Testis (tissue), 2 donors: ENCODE measurements at regions not wholly inside any gene's neighbourhood (a gene's known extent, or its start where the extent isn't known, plus 50 kb on each side); places are given as distances from the start of the nearest gene placed in this dataset.

Source experiments
- DNase-seq: peaks from one replicate; pipeline ENCODE4 v3.0.0-alpha.2; 2019
- H3K27ac ChIP-seq, 2 donors: fragments of 200-600 bp; sonication (generic); one replicate each; pipeline ENCODE4 v1.5.1; 2019
- H3K27me3 ChIP-seq: fragments of 200-600 bp; sonication (generic); one replicate; pipeline ENCODE4 v1.5.1; 2019
- H3K36me3 ChIP-seq: fragments of 200-600 bp; sonication (generic); one replicate; pipeline ENCODE4 v1.5.1; 2017; ENCODE audit warnings: low read depth; ENCODE audit errors: missing control alignments
- H3K4me1 ChIP-seq: fragments of 200-600 bp; sonication (generic); one replicate; pipeline ENCODE4 v1.5.1; 2019
- H3K4me3 ChIP-seq, 2 donors: fragments of 200-600 bp; sonication (generic); one replicate each; pipeline ENCODE4 v1.5.1; 2017 to 2019
- H3K9me3 ChIP-seq: fragments of 200-600 bp; sonication (generic); one replicate; pipeline ENCODE4 v1.5.1; 2017
- POLR2A ChIP-seq: fragments of 450-650 bp; IDR thresholded peaks from one replicate; pipeline ENCODE4 v1.6.1; 2017; ENCODE audit warnings: antibody characterized with exemption, mild to moderate bottlenecking, moderate library complexity
- WGBS, 2 donors: methylation state at CpG; one replicate each; pipeline ENCODE4 v1.1.5; 2018; 5-methylcytosine and 5-hydroxymethylcytosine counted together
- intact Hi-C: fragments of 100-400 bp; cut with DNase I; formaldehyde crosslinking; loops from one replicate; pipeline ENCODE4 v1.15.1; 2023; ENCODE audit warnings: low total_unique reads
- TF ChIP-seq, protein P1 (sequence below), 3 experiments: fragments of 450-650 bp in 2 of 3; fragments of 200-600 bp in 1 of 3; sonication (generic) in 1 of 3; IDR thresholded peaks; one replicate each; pipeline ENCODE4 v1.5.1; 2016 to 2019; ENCODE audit warnings: antibody characterized with exemption in 3 of 3, mild to moderate bottlenecking in 2 of 3, moderate library complexity in 1 of 3

DNA sequence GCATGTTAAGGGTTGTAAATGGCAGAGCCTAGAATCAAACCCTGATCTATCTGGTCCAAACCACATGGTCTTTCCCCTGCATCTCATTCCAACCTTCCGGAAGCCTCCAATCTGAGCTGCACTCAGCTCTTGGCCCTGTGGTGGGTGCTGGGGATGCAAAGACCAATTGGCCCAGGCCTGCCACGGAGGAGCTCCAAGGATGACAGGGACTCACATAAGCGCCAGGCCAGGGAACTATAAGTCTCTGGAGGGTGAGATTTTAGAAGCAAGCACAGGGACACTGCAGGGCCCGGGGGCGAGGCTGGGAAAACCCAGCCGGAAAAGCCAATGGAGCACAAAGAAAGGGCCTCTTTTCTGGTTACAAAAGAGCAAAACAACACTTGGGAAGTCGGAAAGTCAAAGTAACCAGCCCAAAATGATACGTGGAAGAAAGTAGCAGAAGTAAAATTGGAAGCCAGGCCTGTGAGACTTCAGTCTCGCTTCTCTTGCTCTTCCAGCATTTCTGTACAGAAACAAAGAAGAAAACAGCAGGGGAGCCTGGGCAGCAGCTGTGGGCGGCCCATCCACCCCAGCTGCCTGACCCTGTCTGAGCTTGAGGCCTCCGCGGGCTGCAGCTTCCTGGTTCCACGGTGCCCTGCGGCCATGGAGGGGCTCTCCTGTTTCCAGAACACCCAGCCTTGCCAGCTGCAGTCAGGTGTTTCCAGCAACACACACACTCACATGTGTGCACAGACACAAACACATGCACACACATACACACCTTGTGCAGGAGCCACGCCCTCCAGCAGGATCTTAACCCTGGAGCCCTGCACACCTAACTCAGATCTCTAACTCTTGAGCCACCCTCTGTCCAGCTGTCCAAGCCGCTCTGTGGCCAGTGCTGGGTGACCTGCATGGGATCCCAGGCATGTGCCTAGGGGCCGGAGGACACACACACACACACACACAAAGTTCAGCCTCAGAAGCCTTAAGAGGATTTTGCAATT is 178.2 kb downstream of the BCL11B start:
- DNase-seq = no peak
- H3K4me1 ChIP-seq = no peaks in the 10 kb centered on the region
- intact Hi-C loops = no loop called here
- TF ChIP-seq POLR2A = no peak
- TF ChIP-seq, protein P1, sequence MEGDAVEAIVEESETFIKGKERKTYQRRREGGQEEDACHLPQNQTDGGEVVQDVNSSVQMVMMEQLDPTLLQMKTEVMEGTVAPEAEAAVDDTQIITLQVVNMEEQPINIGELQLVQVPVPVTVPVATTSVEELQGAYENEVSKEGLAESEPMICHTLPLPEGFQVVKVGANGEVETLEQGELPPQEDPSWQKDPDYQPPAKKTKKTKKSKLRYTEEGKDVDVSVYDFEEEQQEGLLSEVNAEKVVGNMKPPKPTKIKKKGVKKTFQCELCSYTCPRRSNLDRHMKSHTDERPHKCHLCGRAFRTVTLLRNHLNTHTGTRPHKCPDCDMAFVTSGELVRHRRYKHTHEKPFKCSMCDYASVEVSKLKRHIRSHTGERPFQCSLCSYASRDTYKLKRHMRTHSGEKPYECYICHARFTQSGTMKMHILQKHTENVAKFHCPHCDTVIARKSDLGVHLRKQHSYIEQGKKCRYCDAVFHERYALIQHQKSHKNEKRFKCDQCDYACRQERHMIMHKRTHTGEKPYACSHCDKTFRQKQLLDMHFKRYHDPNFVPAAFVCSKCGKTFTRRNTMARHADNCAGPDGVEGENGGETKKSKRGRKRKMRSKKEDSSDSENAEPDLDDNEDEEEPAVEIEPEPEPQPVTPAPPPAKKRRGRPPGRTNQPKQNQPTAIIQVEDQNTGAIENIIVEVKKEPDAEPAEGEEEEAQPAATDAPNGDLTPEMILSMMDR (IDR thresholded peaks at IDR 0.05) = no peak
- H3K27me3 ChIP-seq = no peaks in the 10 kb centered on the region
- H3K36me3 ChIP-seq = no peaks in the 10 kb centered on the region
- no peak overlapping the region for H3K27ac ChIP-seq
- no peak overlapping the region for H3K4me3 ChIP-seq
- WGBS, 2 donors = 70 to 72% methylated on average over 15 to 17 of the region's 17 CpGs
- H3K9me3 ChIP-seq = no peaks in the 10 kb centered on the region

DNA sequence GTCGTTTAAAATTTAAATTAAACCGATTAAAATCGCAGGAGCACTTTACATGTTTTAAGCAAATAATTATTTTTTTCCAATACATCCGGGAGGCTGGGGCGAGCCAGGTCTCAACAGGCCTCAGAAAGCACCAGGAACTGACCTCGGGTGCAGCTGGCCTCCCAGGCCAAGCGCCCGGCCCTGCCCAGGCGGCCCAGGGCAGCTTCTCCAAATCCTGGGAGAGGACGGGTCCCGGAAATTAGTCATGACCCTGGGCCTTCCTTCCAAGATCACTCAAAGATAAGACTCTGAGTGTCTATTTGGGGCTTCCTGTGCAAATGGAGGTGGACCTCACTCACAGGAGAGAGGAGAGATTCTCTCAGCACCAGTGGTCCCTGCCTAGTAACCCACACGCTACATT is 177.1 kb downstream of the BCL11B start:
- intact Hi-C loops = no loop called here
- no peak overlapping the region for H3K4me3 ChIP-seq
- H3K36me3 ChIP-seq = no peaks in the 10 kb centered on the region
- H3K9me3 ChIP-seq = no peaks in the 10 kb centered on the region
- no peak for DNase-seq
- no peaks in the 10 kb centered on the region for H3K4me1 ChIP-seq
- no peaks in the 10 kb centered on the region for H3K27me3 ChIP-seq
- 91 to 93% methylated on average over 10 to 12 of the region's 12 CpGs for WGBS, 2 donors
- no peak for TF ChIP-seq POLR2A
- TF ChIP-seq, protein P1 (IDR thresholded peaks at IDR 0.05) = no peak
- no peak overlapping the region for H3K27ac ChIP-seq

DNA sequence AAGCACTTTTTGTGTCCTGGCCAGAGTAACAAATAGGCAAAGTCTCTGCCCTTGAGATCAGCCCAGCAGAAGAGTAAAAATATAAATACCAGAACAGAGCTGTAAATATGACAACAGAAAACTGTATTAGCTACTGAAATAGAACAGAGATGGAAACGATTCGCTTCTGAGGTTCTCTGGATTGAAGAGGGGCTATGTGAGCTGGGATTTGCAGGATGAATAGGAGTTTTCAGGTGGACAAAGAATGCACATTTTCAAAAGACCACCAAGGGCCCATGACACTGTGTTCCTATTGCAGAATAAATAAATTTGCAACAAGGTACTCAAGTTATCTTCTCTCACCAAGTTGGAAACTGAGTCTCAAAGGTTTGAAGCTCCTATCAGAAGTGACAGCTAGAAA is 176.6 kb downstream of the BCL11B start:
- intact Hi-C loops = no loop called here
- no peaks in the 10 kb centered on the region for H3K27me3 ChIP-seq
- H3K36me3 ChIP-seq = no peaks in the 10 kb centered on the region
- H3K4me1 ChIP-seq = no peaks in the 10 kb centered on the region
- H3K27ac ChIP-seq = no peak overlapping the region
- H3K9me3 ChIP-seq = no peaks in the 10 kb centered on the region
- DNase-seq = no peak
- WGBS, 2 donors = 92 to 95% methylated on average over 2 of the region's 2 CpGs
- no peak overlapping the region for H3K4me3 ChIP-seq
- TF ChIP-seq, protein P1 (IDR thresholded peaks at IDR 0.05) = no peak
- TF ChIP-seq POLR2A = no peak

DNA sequence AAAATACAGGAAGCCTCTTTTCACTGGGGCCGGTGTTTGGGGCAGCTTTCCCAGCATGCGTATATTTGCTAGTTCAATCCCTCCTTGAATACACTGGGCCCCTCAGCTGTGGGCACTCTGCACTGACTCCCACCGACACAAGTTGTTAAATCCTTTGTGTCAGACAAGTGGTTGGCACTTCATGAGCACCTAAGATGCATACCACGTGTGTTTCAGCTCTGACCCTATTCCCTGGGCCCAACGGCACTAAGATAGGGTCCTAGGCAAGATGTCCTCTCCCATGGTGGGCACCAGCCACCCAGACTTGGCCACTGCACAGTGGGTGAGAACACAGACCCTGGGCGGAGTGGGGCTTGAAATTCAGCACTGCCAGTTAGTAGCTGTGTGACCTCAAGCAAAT is 173.8 kb downstream of the BCL11B start:
- Histone ChIP-seq H3K9me3 (no peaks in the 10 kb centered on the region), H3K4me3 (no peak overlapping the region), H3K27ac (no peak overlapping the region), H3K4me1 (no peaks in the 10 kb centered on the region), H3K27me3 (no peaks in the 10 kb centered on the region), H3K36me3 (no peaks in the 10 kb centered on the region)
- no peak for TF ChIP-seq POLR2A
- intact Hi-C loops = no loop called here
- 71 to 86% methylated on average over 4 to 6 of the region's 6 CpGs for WGBS, 2 donors
- DNase-seq = no peak

DNA sequence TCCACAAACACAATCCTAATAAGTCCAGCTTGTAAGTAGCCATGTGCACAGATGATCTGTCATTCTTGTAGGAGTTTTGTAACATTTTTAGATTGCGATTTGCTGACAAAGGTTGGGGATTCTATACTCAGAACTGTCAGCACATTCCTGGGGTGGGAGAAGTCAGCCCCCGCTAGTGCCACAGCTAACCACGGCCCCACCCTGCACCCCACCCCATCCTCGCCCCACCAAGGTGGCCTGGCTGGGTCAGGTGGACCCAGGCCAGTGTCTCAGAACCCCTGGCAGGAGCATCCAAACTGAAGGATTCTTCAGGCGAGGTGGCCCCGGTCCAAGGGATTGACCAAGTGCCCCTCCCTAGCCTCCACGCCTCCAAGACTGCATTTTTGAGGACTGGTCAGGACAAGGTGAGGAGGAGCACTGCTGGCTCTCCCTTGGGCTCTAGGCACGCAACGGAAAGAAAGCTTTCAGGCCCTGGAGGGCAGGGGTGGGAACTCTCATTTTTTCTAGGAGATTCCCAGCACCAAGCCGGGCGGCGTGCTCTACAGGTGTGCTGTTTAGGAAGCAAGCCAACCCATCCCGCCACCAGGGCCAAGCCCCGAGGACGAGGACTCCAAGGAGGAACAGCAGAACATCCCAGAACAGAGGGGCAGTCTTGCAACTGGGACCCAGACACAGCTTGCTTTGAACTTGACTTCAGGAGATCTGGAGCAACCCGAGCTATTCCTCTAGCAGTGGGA is 172.8 kb downstream of the BCL11B start:
- Histone ChIP-seq H3K27ac (no peak overlapping the region), H3K36me3 (no peaks in the 10 kb centered on the region), H3K4me3 (no peak overlapping the region), H3K27me3 (no peaks in the 10 kb centered on the region), H3K9me3 (no peaks in the 10 kb centered on the region), H3K4me1 (no peaks in the 10 kb centered on the region)
- intact Hi-C loops = no loop called here
- TF ChIP-seq, protein P1 (IDR thresholded peaks at IDR 0.05) = no peak
- 79 to 91% methylated on average over 13 to 16 of the region's 16 CpGs for WGBS, 2 donors
- DNase-seq = no peak
